EL (cell line): ENCODE measurements at regions not wholly inside any gene's neighbourhood (a gene's known extent, or its start where the extent isn't known, plus 50 kb on each side); places are given as distances from the start of the nearest gene placed in this dataset.
A peak's percentile ranks its signal among the peaks of the same experiment; 100 is the strongest.

Source experiments
- DNase-seq: peaks from one replicate; pipeline ENCODE4 v3.0.0-alpha.2; 2016

DNA sequence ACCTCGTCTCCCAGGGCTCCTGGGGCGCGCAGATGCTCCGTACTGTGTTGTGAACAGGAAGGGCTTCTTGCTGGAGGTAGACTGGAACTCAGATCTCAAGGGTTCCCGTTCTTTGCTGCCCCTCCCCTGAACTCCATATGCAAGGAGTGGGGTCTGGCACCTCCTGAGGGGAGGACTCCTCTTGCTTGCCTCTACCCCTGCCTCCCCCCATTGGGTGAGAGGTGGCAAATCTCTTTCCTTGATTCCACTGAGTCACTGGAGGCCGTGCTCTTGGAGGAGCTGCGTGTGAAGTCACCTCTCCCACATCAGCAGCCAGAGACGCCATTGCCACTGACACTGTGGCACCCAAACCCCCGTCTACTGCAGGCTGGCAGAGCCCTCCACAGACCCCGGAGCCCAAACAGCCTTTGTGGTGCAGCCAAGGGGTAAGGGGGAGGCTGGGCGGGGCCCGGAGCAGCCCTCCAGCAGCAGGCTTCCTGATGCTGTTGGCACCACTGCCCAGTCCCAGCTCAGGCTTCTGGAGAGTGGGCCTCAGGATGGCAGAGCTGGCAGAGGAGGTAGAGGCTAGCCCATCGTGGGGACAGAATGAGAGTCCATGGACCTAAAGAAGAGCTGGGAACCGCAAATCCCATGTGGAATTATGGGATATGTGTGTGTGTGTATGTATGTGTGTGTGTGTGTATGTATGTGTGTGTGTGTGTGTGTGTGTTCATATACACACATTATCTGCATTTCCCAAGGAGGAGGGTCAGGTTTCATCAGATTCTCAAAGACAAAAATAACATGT lies 104.9 kb upstream of the RUNX3 start:
- DNase-seq = no peak

DNA sequence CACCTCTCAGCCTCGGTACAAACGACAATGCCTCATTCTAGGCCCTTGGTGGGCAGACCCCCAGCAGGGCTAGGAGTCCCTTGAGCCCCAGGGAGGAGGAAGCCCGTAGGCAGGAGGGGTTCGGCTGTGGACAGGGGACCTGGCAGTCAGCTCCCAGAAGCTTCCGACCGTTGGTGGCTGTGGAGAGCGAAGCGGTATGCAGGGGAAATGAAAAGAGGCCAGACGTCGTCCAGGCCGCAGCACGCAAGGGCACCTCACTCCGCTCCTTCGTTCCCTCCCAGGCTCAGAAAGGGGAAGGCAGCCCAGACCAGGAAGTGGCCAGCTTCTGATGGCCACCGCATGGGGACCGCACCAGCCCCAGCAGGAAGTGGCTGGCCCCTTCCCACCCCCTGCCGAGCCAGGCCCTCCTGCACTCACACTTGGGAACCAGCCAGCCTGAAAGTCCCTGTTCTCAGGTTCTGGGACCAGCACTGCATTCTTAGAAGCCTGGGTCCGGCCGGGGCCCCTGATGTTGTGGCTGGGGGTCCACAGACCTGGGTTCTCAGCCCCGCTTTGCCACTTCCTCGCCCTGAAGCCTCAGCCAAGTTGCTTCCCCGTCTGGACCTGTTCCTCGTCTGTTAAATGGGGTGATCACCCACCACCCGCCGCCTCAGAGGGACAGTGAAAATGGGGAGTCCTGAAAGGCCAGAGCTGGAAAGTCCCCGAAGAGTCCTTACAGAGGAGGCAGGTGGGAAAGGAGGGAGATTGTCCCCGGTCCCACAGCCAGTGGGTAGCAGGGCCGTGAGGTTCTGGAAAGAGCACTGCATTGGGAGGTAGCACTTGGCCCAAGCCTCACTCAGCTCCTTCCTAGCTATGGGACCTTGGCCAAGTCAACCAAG lies 104.0 kb upstream of the RUNX3 start:
- no peak for DNase-seq

DNA sequence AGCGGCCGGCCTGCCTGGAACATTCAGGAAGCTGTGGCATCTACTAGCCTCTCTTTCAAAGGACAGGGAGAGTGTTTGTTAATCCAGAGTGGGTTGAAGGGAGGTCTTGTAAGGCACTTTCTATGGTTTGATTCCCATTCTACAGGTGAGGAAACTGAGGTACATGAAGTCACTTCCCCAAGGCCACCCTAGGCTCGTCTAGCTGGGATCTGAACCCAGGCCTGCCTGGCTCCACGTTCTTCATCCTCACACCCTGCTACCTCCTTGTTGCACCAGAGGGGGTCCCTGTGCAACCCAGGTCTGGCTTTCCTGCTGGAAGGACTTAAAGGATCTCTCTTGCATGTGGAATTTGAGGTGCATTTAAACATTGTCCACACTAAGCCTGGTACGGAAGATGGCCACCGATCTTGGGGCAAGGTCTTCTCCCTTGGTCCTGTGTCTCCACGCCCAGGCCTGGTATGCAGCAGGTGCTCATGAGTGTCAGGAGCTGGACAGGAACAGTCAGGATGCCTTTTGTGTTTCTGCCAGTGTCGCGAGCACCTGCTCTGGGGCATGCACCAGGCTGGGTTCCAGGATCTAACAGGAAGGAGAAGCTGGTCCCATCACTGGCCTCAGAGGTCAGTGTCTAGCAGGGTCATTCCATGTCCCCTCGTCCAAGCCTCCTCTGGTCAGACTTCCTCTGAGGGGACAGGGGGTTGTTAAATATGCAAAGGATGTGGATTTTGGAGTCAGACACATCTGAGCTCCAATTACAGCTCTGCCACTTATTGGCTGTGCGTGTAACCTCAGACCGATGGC lies 103.2 kb upstream of the RUNX3 start:
- DNase-seq = no peak

DNA sequence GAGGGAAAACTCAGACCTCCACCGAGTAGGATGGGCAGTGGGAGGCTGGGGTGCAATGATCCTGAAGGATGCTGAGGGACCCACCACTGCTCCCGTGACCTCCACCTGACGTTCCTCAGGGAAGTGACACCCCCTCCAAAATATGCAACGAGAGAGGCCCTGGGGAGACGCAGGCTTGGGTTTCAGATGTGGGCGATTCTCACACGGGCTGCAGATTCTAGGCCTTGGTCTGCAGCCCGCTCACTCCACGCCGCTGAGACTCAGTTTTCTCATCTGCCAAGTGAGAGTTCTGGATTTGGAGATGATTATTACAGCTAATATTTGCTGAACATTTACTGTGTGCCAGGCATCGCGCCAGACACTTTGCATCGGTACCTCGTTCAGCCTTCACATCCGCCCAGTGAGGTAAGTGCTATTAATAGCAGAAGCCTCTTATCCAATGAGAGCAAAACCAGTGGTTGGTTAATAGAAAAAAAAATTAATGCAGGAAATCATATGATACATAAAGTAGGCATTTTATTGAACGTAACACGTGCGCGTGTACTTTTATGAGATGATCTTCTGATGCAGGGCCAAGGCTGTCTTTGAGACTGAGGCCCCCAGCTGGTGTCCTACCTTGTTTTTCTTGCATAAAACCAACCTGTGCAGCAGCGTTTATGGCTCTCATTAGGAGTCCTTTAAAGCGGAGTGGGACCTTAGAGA lies 102.0 kb upstream of the RUNX3 start:
- DNase-seq = no peak

DNA sequence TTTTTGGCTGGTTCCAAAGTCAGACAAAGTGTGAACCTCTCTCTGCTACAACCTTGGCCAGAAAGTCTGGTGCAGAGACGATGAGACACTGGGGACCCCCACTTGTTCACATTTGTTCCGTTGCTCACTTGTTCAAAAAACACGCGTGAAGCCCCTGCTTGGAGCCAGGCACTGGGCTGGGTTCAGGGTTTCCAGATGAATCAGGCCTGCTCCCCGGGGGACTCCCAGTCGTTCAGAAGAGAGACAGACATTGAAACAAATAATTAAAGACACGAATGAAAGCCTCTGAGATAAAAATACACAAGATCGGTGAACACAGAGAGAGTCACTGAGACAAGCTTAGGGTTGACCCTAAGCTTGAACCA lies 101.5 kb upstream of the RUNX3 start:
- DNase-seq = no peak

DNA sequence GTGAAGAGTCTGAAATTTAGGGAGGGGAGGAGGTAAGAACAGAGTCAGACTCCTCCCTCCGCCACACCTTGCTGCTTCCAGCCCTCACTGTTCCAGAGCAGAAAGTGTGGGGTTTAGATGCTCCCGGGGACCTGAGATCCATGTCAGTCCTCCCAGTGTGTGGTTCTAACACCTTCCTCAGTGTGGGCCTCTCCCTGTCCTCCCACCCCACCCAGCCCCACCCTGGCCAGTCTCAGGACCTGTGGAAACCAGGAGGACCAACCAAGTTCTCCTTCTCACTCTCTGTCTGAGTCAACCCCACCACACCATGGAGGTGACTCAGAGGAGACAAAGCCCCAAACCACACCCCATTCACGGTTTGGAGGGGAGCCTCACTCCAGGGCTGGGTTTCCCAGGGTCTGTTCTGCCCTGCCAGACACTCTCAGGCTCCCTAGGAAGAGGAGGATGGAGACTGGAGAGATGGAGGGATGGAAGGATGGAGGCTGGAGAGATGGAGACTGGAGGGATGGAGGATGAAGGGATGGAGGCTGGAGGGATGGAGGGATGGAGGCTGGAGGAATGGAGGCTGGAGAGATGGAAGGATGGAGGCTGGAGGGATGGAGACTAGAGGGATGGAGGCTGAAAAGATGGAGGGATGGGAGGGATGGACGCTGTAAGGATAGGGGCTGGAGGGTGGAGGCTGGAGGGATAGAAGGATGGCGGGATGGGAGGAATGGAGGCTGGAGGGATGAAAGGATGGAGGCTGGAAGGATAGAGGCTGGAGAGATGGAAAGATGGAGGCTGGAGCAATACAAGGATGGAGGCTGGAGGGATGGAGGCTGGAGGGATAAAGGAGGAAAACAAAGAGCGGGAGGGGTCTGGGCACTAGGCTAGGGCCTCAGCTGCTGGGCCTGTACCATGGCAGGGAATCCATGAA lies 100.9 kb upstream of the RUNX3 start:
- peak; percentile 44 for DNase-seq

DNA sequence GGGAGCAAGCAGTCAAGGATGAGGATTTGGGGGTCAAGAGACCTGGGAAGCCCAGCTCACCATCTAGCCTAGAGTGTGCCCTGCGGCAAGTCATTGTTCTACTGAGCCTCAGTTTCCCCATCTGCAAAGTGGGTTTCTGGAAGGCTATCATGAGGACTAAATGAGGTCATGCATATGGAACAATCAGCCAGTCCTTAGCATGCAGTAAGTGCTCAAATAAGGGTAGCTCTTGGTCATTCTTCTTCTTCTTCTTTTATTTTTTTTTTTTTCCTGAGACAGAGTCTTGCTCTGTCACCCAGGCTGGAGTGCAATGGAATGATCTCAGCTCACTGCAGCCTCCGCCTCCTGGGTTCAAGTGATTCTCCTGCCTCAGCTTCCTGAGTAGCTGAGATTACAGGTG lies 99.9 kb upstream of the RUNX3 start:
- DNase-seq = no peak

DNA sequence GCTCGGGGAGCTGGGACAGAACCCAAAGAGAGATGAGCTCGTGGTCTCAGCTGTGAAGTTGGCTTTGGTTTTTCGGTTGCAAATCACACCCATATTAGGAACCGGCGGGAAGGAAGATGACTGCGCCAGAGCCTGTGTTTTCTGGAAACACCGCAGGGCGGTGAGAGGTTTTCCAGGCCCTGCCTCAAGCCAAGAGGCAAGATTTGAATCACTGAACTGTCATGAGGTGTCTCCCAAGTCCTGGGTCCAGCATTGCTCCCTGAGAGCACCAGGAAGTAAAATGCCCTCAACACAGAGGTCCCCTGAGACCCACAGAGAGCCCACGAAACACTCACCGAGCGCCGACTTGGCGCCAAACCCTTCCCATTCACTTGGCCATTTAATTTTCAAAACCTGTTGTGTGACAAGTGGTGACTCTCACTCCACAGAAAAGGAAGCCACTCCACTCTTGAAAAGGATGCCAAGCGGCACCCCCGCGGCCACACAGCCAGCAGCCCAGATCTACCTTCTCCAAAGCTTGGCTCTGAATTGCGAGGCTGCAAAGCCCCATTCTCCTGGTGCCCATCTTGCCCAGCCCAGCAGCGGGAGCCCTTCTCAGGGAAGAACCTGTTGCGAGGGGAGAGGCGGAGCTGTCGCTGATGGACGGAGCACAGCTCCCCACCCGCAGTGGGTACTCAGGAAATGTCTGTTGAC lies 99.0 kb upstream of the RUNX3 start:
- DNase-seq = no peak

DNA sequence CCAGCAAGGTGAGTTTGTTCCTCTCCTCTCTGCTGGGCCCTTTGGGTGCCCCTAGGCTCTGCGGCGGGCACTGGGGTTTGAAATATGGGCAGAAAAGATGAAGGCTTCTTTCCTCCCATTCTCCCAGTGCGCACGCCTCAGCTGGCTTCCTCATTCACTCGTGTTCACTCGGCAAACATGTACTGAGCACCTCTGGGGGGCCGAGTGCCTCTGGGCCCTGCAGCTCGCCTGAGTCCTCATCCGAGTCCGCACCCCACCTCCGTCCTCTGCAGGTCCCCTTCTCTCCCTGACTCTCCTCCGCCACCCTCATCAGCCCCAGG lies 98.5 kb upstream of the RUNX3 start:
- no peak for DNase-seq

DNA sequence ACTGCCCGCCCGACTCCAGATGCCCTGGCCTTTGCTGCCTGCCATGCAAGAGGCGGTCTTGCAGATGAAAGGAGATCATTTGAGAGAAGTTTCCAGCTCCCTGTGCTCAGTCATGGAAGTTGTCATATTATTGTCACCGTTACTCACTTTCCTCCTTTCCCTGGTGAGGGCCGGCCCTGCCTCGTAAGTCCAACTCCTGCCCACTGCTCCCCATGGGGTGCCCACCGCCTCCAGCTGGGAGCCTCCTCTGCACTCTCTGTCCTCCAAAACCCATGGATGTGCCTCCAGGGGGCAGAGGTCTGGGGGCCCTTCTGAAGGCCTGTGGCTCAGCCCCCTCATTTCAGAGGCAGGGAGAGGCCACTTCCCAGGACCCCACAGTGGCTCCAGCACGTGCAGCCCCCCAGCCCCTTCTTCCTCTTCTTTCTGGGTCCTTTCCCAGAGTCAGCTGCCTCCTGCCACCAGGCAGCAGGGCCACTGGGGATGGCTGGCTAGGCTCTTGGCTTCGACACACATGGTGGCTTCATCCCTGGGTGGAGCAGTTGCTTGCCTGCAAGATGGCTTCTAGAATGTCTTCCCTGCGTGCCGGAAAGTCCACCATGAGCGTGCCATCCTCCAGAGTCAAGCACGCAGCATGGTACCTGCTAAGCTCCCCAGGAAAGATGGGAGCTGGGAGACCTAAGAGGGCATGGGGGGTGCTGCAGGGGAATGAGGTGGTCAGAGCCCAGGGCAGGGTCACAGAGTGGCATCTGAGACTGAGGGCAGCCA lies 97.9 kb upstream of the RUNX3 start:
- DNase-seq = no peak

DNA sequence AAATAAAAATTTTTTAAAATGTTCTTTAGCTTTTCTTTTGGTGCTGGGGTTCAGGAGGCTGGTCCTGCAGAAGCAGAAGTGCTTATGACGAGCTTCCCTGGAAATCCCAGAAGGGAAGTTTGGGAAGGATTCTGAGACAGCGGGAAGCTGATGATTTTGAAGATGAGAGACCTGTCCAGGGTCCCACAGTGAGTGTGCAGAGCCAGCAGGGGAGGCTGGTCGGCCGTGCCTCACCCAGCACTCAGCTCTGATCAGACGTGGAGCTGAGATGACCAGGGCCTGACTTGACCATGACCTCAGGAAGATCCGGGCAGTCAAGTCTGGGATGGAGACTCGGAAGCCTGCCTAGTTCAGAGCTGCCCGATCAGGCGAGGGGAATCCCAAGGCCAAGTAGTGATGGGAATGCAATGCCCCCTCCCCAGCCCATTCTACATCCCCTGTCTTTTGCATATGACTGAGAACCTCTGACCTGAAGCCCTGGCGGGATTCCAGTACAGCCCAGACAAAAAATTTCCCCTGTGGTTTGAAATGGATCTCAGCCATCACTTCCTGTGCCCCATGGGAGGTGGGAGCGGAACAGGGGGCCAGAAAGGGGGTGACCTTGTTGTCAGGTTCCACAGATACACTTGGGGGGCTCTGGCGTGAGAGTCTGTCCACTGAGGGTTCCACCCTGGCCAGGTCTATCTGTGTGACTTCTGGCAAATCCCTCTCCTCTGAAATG lies 96.8 kb upstream of the RUNX3 start:
- no peak for DNase-seq

DNA sequence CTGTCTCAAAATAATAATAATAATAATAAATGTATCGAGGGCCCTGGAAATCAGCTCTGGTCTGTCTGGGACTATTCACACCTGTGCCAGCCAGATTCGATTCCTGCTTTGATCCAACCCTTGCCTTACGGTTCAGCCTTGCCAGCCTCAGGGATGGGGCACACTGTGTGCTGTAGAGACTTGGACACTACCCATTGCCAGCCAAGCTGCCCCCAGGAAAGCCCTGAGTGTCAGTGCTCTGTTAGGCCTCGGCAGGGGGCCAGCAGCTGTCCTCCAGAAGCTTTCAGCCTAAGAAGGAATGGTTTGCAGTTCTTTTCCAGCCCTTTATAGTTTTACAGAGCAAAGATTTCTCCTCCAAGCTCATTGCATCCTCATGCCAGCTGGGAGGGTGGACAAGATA lies 96.2 kb upstream of the RUNX3 start:
- DNase-seq = no peak

DNA sequence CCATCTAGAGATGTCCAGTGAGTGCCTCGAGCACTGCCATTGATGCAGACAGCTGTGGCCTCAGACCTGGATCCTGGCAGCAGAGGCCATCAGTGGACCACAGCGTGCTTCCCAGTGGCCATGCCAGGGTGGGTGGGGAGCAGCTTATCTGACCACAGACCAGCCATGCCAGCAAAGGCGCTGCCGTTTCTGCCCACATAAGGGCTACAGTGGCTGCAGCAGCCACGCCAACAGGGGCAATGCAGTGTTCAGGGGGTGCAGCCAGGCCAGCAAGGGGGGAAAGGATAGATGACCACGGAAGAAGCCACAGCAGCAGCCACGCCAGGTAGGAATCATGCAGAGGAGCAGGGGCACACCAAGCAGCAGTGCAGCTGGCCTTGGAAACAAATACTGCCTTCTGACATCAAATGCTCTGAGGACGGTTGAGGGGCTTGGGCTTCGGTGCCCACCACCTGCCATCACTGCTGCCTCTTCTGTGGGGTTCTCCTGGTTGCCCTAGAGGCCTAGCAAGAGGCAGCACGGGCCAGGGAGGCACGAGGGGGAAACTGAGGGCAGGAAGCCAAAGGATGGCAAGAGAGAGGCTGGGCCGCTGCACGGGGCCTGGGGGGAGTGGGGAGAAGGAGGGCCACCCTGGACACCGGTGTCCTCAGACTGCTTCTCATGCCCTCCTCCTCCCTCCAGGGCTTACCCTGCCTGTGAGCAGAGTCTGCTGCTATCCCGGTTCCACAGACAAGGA lies 94.7 kb upstream of the RUNX3 start:
- DNase-seq = no peak

DNA sequence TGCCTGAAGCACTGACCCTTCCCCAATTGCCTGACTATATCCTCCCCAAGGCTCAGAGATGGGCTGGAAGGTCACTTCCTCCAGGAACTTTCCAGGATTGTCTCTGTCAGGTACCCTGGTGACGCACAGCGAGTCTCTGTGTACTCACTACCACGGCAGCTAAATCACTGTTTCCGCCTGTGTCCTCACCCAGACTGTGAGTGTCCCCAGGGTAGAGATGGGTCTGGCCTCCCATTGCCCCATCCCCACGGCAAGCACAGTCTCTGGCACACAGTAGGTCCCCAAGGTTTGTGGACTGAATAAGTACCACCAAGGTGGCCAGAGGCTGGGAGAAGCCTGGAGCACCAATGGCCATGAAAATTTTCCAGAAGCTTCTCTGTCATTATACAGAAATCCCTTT lies 93.8 kb upstream of the RUNX3 start:
- DNase-seq = no peak

DNA sequence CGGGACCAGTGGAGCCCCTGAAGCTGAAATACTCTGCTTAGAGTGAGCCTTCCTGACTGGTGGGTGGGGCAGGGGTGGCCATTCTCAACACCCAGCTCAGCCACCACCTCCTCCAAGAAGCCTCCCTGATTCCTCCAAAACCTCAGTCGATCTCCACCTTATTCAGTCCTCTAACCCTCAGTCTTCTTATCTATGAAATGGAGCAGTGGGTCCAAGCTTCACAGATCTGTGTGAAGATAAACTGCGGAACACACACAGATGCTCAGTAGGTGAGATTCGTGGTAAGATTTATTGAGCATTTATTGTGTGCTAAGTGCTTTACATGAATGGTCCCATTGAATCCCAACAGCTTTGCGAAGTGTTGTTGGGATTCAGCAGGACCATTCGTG lies 93.1 kb upstream of the RUNX3 start:
- no peak for DNase-seq

DNA sequence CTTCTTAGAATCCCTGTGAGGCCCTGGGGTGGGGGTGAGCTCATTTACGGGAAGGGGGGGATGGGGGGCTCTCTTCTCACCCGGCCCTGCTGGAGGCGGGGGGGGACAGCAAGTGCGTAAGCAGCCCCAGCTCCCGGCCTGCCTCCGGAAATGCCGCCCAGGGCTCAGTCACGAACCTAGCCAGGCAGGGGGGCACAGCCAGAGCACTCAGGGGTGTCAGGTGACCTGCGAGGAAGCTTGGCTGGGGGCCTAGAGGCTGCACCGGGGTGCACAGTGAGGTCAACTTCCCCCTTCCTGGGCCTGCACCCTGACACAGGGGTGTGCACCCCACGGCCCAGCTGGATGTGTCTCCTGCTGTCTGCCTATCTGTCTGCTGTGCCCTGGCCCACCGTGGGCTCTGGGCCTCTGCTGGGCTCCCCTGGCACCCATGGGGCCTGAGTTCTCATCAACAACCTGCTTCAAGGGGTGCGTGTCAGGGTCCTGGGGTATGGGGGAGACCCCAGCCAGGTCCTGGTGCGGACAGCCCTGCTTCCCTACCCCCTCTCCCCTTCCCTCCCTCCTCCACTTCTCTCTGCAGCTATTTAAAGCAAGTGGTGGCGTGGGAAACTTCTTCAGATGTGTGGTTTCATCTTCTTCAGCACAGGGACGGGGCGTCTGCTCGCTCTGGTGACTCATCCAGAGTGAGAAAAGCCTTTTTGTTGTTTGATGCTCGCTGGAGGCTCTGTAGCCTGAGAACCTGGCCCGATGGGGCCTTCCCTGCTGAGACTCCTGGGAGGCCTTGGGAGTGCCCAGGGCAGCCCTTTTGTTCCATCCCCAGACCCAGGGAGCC lies 92.5 kb upstream of the RUNX3 start:
- DNase-seq = peak; percentile 95

DNA sequence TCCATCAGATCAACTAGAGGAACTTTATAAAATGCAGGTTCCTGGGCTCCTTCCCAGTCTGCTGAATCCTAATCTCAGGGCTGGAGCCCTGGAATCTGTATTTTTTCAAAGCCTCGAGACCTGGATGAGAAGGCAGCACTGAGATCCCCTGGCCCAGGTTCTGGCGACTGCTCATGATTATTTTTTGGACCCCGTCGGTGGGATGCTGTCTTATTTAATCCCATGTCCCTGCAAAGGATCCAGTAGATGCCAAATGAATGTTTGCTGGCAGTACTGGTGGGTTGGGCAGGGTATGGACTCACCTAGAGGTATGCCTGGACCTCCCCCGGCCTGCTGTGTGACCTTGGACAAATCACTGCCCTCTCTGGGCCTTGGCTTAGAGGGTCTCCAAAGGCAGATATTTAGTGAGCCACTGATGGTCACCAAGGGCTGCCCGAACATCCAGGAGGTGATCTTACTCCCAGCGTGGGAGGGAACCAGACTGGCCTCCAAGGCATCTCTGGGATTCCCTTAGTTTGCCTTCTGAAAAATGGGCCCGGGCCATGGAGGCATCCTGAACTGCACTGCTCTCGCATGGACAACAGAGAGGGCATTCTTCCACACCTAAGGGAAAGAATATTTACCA lies 91.6 kb upstream of the RUNX3 start:
- DNase-seq = no peak
